HEK293 (cell line): ENCODE measurements at regions not wholly inside any gene's neighbourhood (a gene's known extent, or its start where the extent isn't known, plus 50 kb on each side); places are given as distances from the start of the nearest gene placed in this dataset.
"Not testable (repeated sequence)": the region's sequence is repeated elsewhere in the genome, so short reads cannot be mapped to it uniquely, and the experiment has no call there.

Experiments used
- CTCF ChIA-PET: fragments of 350-600 bp; formaldehyde crosslinking; extraction: SDS; loops from one replicate; lab custom pipeline; 2021; ENCODE audit warnings: antibody characterized with exemption; lab: Yijun Ruan, JAX
- POLR2A ChIA-PET: fragments of 300-600 bp; formaldehyde crosslinking; extraction: SDS; loops from one replicate; lab custom pipeline; 2020; ENCODE audit warnings: antibody characterized with exemption, inconsistent platforms; lab: Yijun Ruan, JAX
- H3K27ac ChIP-seq: fragments of 200-500 bp; sonication (Bioruptor generic); 2 replicates; pipeline ENCODE4 v1.5.1; 2014; ENCODE audit warnings: low read depth, low read length, control low read depth, inconsistent platforms; ENCODE audit errors: extremely low read depth
- H3K36me3 ChIP-seq, 2 experiments: fragments of 200-500 bp in 1 of 2; sonication (Bioruptor generic) in 1 of 2; 1 replicate in 1 of 2; 2 replicates in 1 of 2; pipeline ENCODE4 v1.5.1; 2014 to 2017; ENCODE audit warnings: inconsistent platforms in 2 of 2, low read length in 2 of 2; ENCODE audit not compliant: control insufficient read depth in 2 of 2, insufficient read depth in 1 of 2
- H3K4me1 ChIP-seq: fragments of 200-500 bp; sonication (Bioruptor generic); 2 replicates; pipeline ENCODE4 v1.5.1; 2014; ENCODE audit warnings: mild to moderate bottlenecking, low read length, inconsistent platforms; ENCODE audit not compliant: control insufficient read depth, insufficient read depth
- H3K4me3 ChIP-seq: 2 replicates; pipeline ENCODE4 v1.5.1; 2011; ENCODE audit warnings: low read depth, mild to moderate bottlenecking, control low read depth, low read length, moderate library complexity
- H3K9me3 ChIP-seq: fragments of 200-500 bp; sonication (Bioruptor generic); 2 replicates; pipeline ENCODE4 v1.5.1; 2014; ENCODE audit warnings: low read depth, low read length, inconsistent platforms; ENCODE audit not compliant: control insufficient read depth, insufficient read depth
- GFI1B ChIP-seq: fragments of 450-650 bp; formaldehyde crosslinking; IDR thresholded peaks from 2 replicates; pipeline ENCODE4 v1.5.1; 2016; ENCODE audit warnings: missing biosample characterization, missing genetic modification characterization
- MYNN ChIP-seq: fragments of 450-650 bp; formaldehyde crosslinking; IDR thresholded peaks from 2 replicates; pipeline ENCODE4 v1.5.1; 2016; ENCODE audit warnings: missing biosample characterization, missing genetic modification characterization, borderline replicate concordance
- PRDM6 ChIP-seq: fragments of 450-650 bp; formaldehyde crosslinking; IDR thresholded peaks from 2 replicates; pipeline ENCODE4 v1.5.1; 2017; ENCODE audit warnings: missing biosample characterization, missing genetic modification characterization
- SETDB1 ChIP-seq: IDR thresholded peaks from one replicate; pipeline ENCODE4 v1.6.1; 2017; ENCODE audit warnings: mild to moderate bottlenecking, low read length, moderate library complexity, mixed read lengths; ENCODE audit not compliant: insufficient read length
- SP7 ChIP-seq: fragments of 450-650 bp; formaldehyde crosslinking; IDR thresholded peaks from 2 replicates; pipeline ENCODE4 v1.5.1; 2016; ENCODE audit warnings: missing biosample characterization, missing genetic modification characterization
- TRIM28 ChIP-seq: IDR thresholded peaks from 2 replicates; pipeline ENCODE4 v1.6.1; 2011; ENCODE audit warnings: low read length, control low read depth, borderline replicate concordance
- WT1 ChIP-seq: fragments of 450-650 bp; formaldehyde crosslinking; IDR thresholded peaks from 2 replicates; pipeline ENCODE4 v1.5.1; 2016; ENCODE audit warnings: missing biosample characterization, missing genetic modification characterization
- ZBTB6 ChIP-seq: fragments of 450-650 bp; formaldehyde crosslinking; IDR thresholded peaks from 2 replicates; pipeline ENCODE4 v1.5.1; 2017; ENCODE audit warnings: missing biosample characterization, missing genetic modification characterization
- ZFP37 ChIP-seq: fragments of 450-650 bp; formaldehyde crosslinking; IDR thresholded peaks from 2 replicates; pipeline ENCODE4 v1.5.1; 2016; ENCODE audit warnings: missing biosample characterization, missing genetic modification characterization
- ZNF140 ChIP-seq: fragments of 450-650 bp; formaldehyde crosslinking; IDR thresholded peaks from 2 replicates; pipeline ENCODE4 v1.5.1; 2016; ENCODE audit warnings: missing biosample characterization, missing genetic modification characterization
- ZNF146 ChIP-seq: fragments of 450-650 bp; formaldehyde crosslinking; IDR thresholded peaks from 2 replicates; pipeline ENCODE4 v1.5.1; 2016; ENCODE audit warnings: missing biosample characterization, missing genetic modification characterization
- ZNF19 ChIP-seq: fragments of 450-650 bp; formaldehyde crosslinking; IDR thresholded peaks from 2 replicates; pipeline ENCODE4; 2016; ENCODE audit warnings: missing biosample characterization, missing genetic modification characterization, low read depth
- ZNF2 ChIP-seq: fragments of 450-650 bp; formaldehyde crosslinking; IDR thresholded peaks from 2 replicates; pipeline ENCODE4 v1.5.1; 2016; ENCODE audit warnings: missing biosample characterization, missing genetic modification characterization
- ZNF24 ChIP-seq: fragments of 450-650 bp; formaldehyde crosslinking; IDR thresholded peaks from 2 replicates; pipeline ENCODE4 v1.5.1; 2016; ENCODE audit warnings: missing biosample characterization, missing genetic modification characterization
- ZNF335 ChIP-seq: fragments of 450-650 bp; formaldehyde crosslinking; conservative IDR thresholded peaks from 2 replicates; pipeline ENCODE4 v1.5.1; 2016; ENCODE audit warnings: missing biosample characterization, missing genetic modification characterization
- ZNF510 ChIP-seq: fragments of 450-650 bp; formaldehyde crosslinking; IDR thresholded peaks from 2 replicates; pipeline ENCODE4 v1.5.1; 2018; ENCODE audit warnings: mild to moderate bottlenecking, missing genetic modification characterization, missing biosample characterization; ENCODE audit not compliant: insufficient replicate concordance
- ZNF571 ChIP-seq: fragments of 450-650 bp; formaldehyde crosslinking; IDR thresholded peaks from 2 replicates; pipeline ENCODE4 v1.5.0; 2017; ENCODE audit warnings: missing biosample characterization, missing genetic modification characterization
- ZNF580 ChIP-seq: fragments of 450-650 bp; formaldehyde crosslinking; IDR thresholded peaks from 2 replicates; pipeline ENCODE4 v1.5.1; 2016; ENCODE audit warnings: missing biosample characterization, missing genetic modification characterization
- ZNF624 ChIP-seq: fragments of 450-650 bp; formaldehyde crosslinking; IDR thresholded peaks from 2 replicates; pipeline ENCODE4 v1.5.1; 2017; ENCODE audit warnings: missing biosample characterization, missing genetic modification characterization
- ZNF626 ChIP-seq: fragments of 450-650 bp; sonication (Bioruptor Pico); formaldehyde crosslinking; IDR thresholded peaks from 2 replicates; pipeline ENCODE4 v1.5.1; 2018; ENCODE audit warnings: missing biosample characterization, missing genetic modification characterization, inconsistent platforms
- ZNF707 ChIP-seq: fragments of 450-650 bp; formaldehyde crosslinking; IDR thresholded peaks from 2 replicates; pipeline ENCODE4 v1.5.1; 2016; ENCODE audit warnings: missing biosample characterization, missing genetic modification characterization
- ZNF777 ChIP-seq: fragments of 450-650 bp; formaldehyde crosslinking; IDR thresholded peaks from 2 replicates; pipeline ENCODE4 v1.5.1; 2017; ENCODE audit warnings: missing biosample characterization, missing genetic modification characterization, borderline replicate concordance
- ZNF843 ChIP-seq: fragments of 450-650 bp; formaldehyde crosslinking; IDR thresholded peaks from 2 replicates; pipeline ENCODE4 v1.5.1; 2016; ENCODE audit warnings: missing biosample characterization, missing genetic modification characterization

- H3K4me3 ChIP-seq, H3K36me3 ChIP-seq: not testable (repeated sequence)
- TF ChIP-seq ZNF146 (peak; percentile 92), ZNF580 (tag by site-specific recombination) (peak; percentile 35; the same call in 1 of the 2 replicates)
- TF ChIP-seq, all 188 proteins: peak for 2; not testable (repeated sequence) for 186
- H3K4me1 ChIP-seq, POLR2A ChIA-PET, H3K9me3 ChIP-seq, CTCF ChIA-PET, H3K27ac ChIP-seq: not testable (repeated sequence)
Measured at GRCh38 chr1:29589716-29590115, 353.4 kb downstream of the PTPRU start.

GRCh38 chr1:29586991-29587745 lies 350.8 kb downstream of the PTPRU start:
- TF ChIP-seq SP7 (tag by site-specific recombination) (no peak), SETDB1 (peak; percentile 17)
- TF ChIP-seq, all 188 proteins: peak for 1
- H3K4me1 ChIP-seq = no peaks in the 10 kb centered on the region
- H3K9me3 ChIP-seq = no peaks in the 10 kb centered on the region
- H3K4me3 ChIP-seq = no peak overlapping the region
- H3K27ac ChIP-seq = no peak overlapping the region
- CTCF ChIA-PET = no interaction called here
- POLR2A ChIA-PET = no interaction called here
- no peaks in the 10 kb centered on the region for H3K36me3 ChIP-seq

- Histone ChIP-seq H3K4me1 (no peaks in the 10 kb centered on the region), H3K36me3 (no peaks in the 10 kb centered on the region), H3K4me3 (no peak overlapping the region), H3K27ac (no peak overlapping the region), H3K9me3 (no peaks in the 10 kb centered on the region)
- POLR2A ChIA-PET = no interaction called here
- TF ChIP-seq ZNF843 (tag by site-specific recombination) (no peak), ZNF707 (no peak), ZNF19 (no peak)
- CTCF ChIA-PET = no interaction called here
Measured at GRCh38 chr1:29586215-29586614, 349.9 kb downstream of the PTPRU start.

GRCh38 chr1:29585656-29586055 lies 349.3 kb downstream of the PTPRU start:
- no peaks in the 10 kb centered on the region for H3K36me3 ChIP-seq
- no peaks in the 10 kb centered on the region for H3K9me3 ChIP-seq
- POLR2A ChIA-PET = no interaction called here
- no peak overlapping the region for H3K4me3 ChIP-seq
- H3K4me1 ChIP-seq = no peaks in the 10 kb centered on the region
- H3K27ac ChIP-seq = no peak overlapping the region
- CTCF ChIA-PET = no interaction called here
- TF ChIP-seq WT1 (tag by site-specific recombination) (no peak), ZNF146 (no peak)

- ChIA-PET POLR2A (no interaction called here), CTCF (no interaction called here)
- H3K9me3 ChIP-seq = no peaks in the 10 kb centered on the region
- no peak overlapping the region for H3K4me3 ChIP-seq
- no peaks in the 10 kb centered on the region for H3K4me1 ChIP-seq
- no peaks in the 10 kb centered on the region for H3K36me3 ChIP-seq
- no peak overlapping the region for H3K27ac ChIP-seq
- no peak for TF ChIP-seq ZBTB6
- TF ChIP-seq ZNF335 = no peak
- no peak for TF ChIP-seq GFI1B
- TF ChIP-seq ZNF624 (tag by site-specific recombination) = no peak
- no peak for TF ChIP-seq ZNF777
- no peak for TF ChIP-seq ZNF24 (tag by site-specific recombination)
- TF ChIP-seq ZNF140 = no peak
- no peak for TF ChIP-seq ZNF510 (tag by site-specific recombination)
- TF ChIP-seq ZNF571 (tag by site-specific recombination) = no peak
- no peak for TF ChIP-seq MYNN (tag by site-specific recombination)
- TF ChIP-seq ZFP37 (tag by site-specific recombination) = no peak
- no peak for TF ChIP-seq TRIM28
- TF ChIP-seq ZNF626 (tag by site-specific recombination) = no peak
- no peak for TF ChIP-seq ZNF2 (tag by site-specific recombination)
- no peak for TF ChIP-seq PRDM6 (tag by site-specific recombination)
Measured at GRCh38 chr1:29585201-29585600, 348.9 kb downstream of the PTPRU start.
